ENCODE measurements at regions not wholly inside any gene's neighbourhood (a gene's known extent, or its start where the extent isn't known, plus 50 kb on each side); places are given as distances from the start of the nearest gene placed in this dataset.

DNA sequence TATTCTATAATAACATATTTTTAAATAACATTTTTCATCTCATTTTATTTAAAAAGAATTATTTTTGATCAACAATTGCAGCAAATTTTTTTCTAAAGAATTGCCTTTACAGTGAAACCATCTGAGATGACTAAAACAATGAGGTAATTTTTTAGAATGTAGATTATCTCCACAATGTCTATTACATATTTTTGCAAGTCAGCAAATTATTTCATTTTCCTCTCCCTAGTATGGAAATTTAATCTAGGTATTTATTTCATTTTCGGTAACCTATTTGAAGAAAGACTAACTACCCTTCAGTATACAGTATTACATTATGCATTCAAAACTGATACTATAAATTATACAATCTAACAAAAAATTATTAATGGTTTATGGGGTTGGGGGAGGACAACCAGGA, 213.2 kb upstream of the SP4 start:
- no peak overlapping the region for H2AK5ac ChIP-seq (ENCODE audit: low read depth, low read length)
- dilution Hi-C loops (cut with HindIII; ENCODE audit: low sequenced_read_pairs, unreplicated experiment) (no loop called here), in situ Hi-C loops (cut with MboI; ENCODE audit: low sequenced_read_pairs) (no loop called here), intact Hi-C loops (cut with micrococcal nuclease) (no loop called here)
- no CpG with 5 or more reads among the region's 1 CpG for WGBS, 2 experiments (ENCODE audit: extremely low coverage in 2 of 2, insufficient read length in 1 of 2)
- no peak overlapping the region for H2BK20ac ChIP-seq (ENCODE audit: low read depth, low read length)
- H2AK9ac ChIP-seq (replicated peaks; ENCODE audit: low read depth, low read length, poor library complexity) = no peak overlapping the region
- TF ChIP-seq NFE2L2 (IDR thresholded peaks at IDR 0.05; ENCODE audit: low read depth, low read length) (no peak), MAFK (IDR thresholded peaks at IDR 0.05; ENCODE audit: low read depth, low read length) (peak; percentile 95), MAZ (IDR thresholded peaks at IDR 0.05; ENCODE audit: borderline replicate concordance, low read depth, low read length) (no peak), MXI1 (IDR thresholded peaks at IDR 0.05; ENCODE audit: borderline replicate concordance, low read depth, low read length) (no peak)
- H3K56ac ChIP-seq (ENCODE audit: extremely low read depth, insufficient read depth, low read length) = no peak overlapping the region
- H3K18ac ChIP-seq (ENCODE audit: low read depth, low read length) = no peak overlapping the region
- ATAC-seq (ENCODE audit: low read depth) = no peak
- H3K4me2 ChIP-seq (ENCODE audit: low read depth, low read length) = no peak overlapping the region
- H3K4me1 ChIP-seq (ENCODE audit: control insufficient read depth, insufficient read depth, low read length) = no peaks in the 10 kb centered on the region
- H4K91ac ChIP-seq (ENCODE audit: insufficient read depth, low read depth, low read length) = no peak overlapping the region
- H3K36me3 ChIP-seq (ENCODE audit: control insufficient read depth, insufficient read depth, low read length) = no peaks in the 10 kb centered on the region
- no peak overlapping the region for H4K8ac ChIP-seq (ENCODE audit: low read depth in 2 of 2, low read length in 2 of 2)
- no peak overlapping the region for H2BK15ac ChIP-seq (ENCODE audit: low read depth, low read length)
- H4K20me1 ChIP-seq (ENCODE audit: insufficient read depth, low read length) = no peaks in the 10 kb centered on the region
- no peak overlapping the region for H3K4ac ChIP-seq (ENCODE audit: low read depth, low read length)
- no peaks in the 10 kb centered on the region for H3K79me1 ChIP-seq (ENCODE audit: low read depth in 1 of 2, low read length in 2 of 2)
- no peak overlapping the region for H2AFZ ChIP-seq (replicated peaks; ENCODE audit: low read length, poor library complexity)
- no peaks in the 10 kb centered on the region for H3K27me3 ChIP-seq (ENCODE audit: control insufficient read depth, insufficient read depth, low read length)
- CTCF ChIA-PET = no interaction called here
- no peak overlapping the region for H4K5ac ChIP-seq (ENCODE audit: low read depth, low read length)
- H3K14ac ChIP-seq (replicated peaks; ENCODE audit: low read depth, low read length) = no peak overlapping the region
- no peak for DNase-seq
- H2BK120ac ChIP-seq (ENCODE audit: low read depth, low read length) = no peak overlapping the region
- no peak overlapping the region for H2BK5ac ChIP-seq (ENCODE audit: low read depth, low read length, poor library complexity, severe bottlenecking)
- H3K4me3 ChIP-seq (ENCODE audit: insufficient read depth, low read depth, low read length) = no peak overlapping the region
- no TSS peak for BruUV-seq (replicated peaks)
- H3K23ac ChIP-seq (ENCODE audit: low read depth, low read length) = no peak overlapping the region
- POLR2A ChIA-PET (ENCODE audit: unreplicated experiment) = no interaction called here
- H3K27ac ChIP-seq (ENCODE audit: insufficient read depth, low read length) = no peak overlapping the region
- H3K9ac ChIP-seq (ENCODE audit: low read depth, low read length) = no peak overlapping the region
- H3K9me3 ChIP-seq (ENCODE audit: control insufficient read depth, insufficient read depth, low read length) = 0 out of 2 replicates have a peak, but pooled peaks cover 4% of the 10 kb centered on the region
- H3K9me1 ChIP-seq (ENCODE audit: insufficient read depth, low read length) = no peaks in the 10 kb centered on the region
